HEK293 (cell line): ENCODE measurements at regions not wholly inside any gene's neighbourhood (a gene's known extent, or its start where the extent isn't known, plus 50 kb on each side); places are given as distances from the start of the nearest gene placed in this dataset.
A peak's percentile ranks its signal among the peaks of the same experiment; 100 is the strongest.

Experiments
- CTCF ChIA-PET: fragments of 350-600 bp; formaldehyde crosslinking; extraction: SDS; loops from one replicate; lab custom pipeline; 2021; ENCODE audit warnings: antibody characterized with exemption; lab: Yijun Ruan, JAX
- POLR2A ChIA-PET: fragments of 300-600 bp; formaldehyde crosslinking; extraction: SDS; loops from one replicate; lab custom pipeline; 2020; ENCODE audit warnings: antibody characterized with exemption, inconsistent platforms; lab: Yijun Ruan, JAX
- H3K27ac ChIP-seq: fragments of 200-500 bp; sonication (Bioruptor generic); 2 replicates; pipeline ENCODE4 v1.5.1; 2014; ENCODE audit warnings: low read depth, low read length, control low read depth, inconsistent platforms; ENCODE audit errors: extremely low read depth
- H3K36me3 ChIP-seq, 2 experiments: fragments of 200-500 bp in 1 of 2; sonication (Bioruptor generic) in 1 of 2; 1 replicate in 1 of 2; 2 replicates in 1 of 2; pipeline ENCODE4 v1.5.1; 2014 to 2017; ENCODE audit warnings: inconsistent platforms in 2 of 2, low read length in 2 of 2; ENCODE audit not compliant: control insufficient read depth in 2 of 2, insufficient read depth in 1 of 2
- H3K4me1 ChIP-seq: fragments of 200-500 bp; sonication (Bioruptor generic); 2 replicates; pipeline ENCODE4 v1.5.1; 2014; ENCODE audit warnings: mild to moderate bottlenecking, low read length, inconsistent platforms; ENCODE audit not compliant: control insufficient read depth, insufficient read depth
- H3K4me3 ChIP-seq: 2 replicates; pipeline ENCODE4 v1.5.1; 2011; ENCODE audit warnings: low read depth, mild to moderate bottlenecking, control low read depth, low read length, moderate library complexity
- H3K9me3 ChIP-seq: fragments of 200-500 bp; sonication (Bioruptor generic); 2 replicates; pipeline ENCODE4 v1.5.1; 2014; ENCODE audit warnings: low read depth, low read length, inconsistent platforms; ENCODE audit not compliant: control insufficient read depth, insufficient read depth
- IKZF3 ChIP-seq: fragments of 450-650 bp; IDR thresholded peaks from 2 replicates; pipeline ENCODE4 v1.5.0; 2018; ENCODE audit warnings: missing biosample characterization, mild to moderate bottlenecking, missing genetic modification characterization, moderate library complexity
- TRIM28 ChIP-seq: IDR thresholded peaks from 2 replicates; pipeline ENCODE4 v1.6.1; 2011; ENCODE audit warnings: low read length, control low read depth, borderline replicate concordance
- ZNF23 ChIP-seq: fragments of 450-650 bp; formaldehyde crosslinking; IDR thresholded peaks from 2 replicates; pipeline ENCODE4 v1.5.1; 2016; ENCODE audit warnings: missing biosample characterization, missing genetic modification characterization, borderline replicate concordance
- ZNF335 ChIP-seq: fragments of 450-650 bp; formaldehyde crosslinking; conservative IDR thresholded peaks from 2 replicates; pipeline ENCODE4 v1.5.1; 2016; ENCODE audit warnings: missing biosample characterization, missing genetic modification characterization
- ZNF549 ChIP-seq: fragments of 450-650 bp; IDR thresholded peaks from 2 replicates; pipeline ENCODE4 v1.5.1; 2018; ENCODE audit warnings: missing biosample characterization, missing genetic modification characterization, mild to moderate bottlenecking, inconsistent platforms, moderate library complexity
- ZSCAN16 ChIP-seq: fragments of 450-650 bp; formaldehyde crosslinking; IDR thresholded peaks from 2 replicates; pipeline ENCODE4 v1.5.1; 2016; ENCODE audit warnings: missing biosample characterization, missing genetic modification characterization
- TF ChIP-seq, protein P1 (sequence below): fragments of 450-650 bp; formaldehyde crosslinking; IDR thresholded peaks from 2 replicates; pipeline ENCODE4 v1.5.1; 2016; ENCODE audit warnings: missing biosample characterization, missing genetic modification characterization, borderline replicate concordance
- TF ChIP-seq, protein P2 (sequence below): fragments of 450-650 bp; formaldehyde crosslinking; IDR thresholded peaks from 2 replicates; pipeline ENCODE4 v1.5.1; 2016; ENCODE audit warnings: missing biosample characterization, missing genetic modification characterization
- TF ChIP-seq, protein P3 (sequence below): fragments of 450-650 bp; formaldehyde crosslinking; IDR thresholded peaks from 2 replicates; pipeline ENCODE4 v1.5.1; 2016; ENCODE audit warnings: missing biosample characterization, missing genetic modification characterization

DNA sequence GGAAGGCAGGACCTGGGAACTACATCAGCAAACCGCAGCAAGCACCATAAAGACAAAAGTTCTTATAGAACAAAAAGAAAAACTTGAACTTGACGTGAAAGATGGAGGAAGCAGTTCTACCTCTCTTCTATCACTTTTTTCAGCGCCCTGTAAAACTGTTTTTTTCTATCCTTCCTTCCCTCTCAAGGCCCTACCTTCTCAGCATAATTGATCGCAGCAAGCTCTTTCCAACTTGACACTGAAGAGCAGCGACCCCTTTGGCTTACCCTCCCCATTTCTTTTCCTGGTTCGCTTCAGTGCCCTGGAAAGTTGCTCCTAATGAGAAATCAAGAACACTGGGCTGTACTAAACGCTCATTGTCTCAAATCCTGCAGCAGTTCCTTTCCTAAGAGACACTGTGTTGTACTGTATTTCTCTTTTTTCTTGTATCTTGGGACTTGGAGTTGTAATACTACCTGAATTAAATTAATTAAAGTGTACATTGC is 150.6 kb upstream of the SLC4A4 start (continued):
- TF ChIP-seq, protein P1, sequence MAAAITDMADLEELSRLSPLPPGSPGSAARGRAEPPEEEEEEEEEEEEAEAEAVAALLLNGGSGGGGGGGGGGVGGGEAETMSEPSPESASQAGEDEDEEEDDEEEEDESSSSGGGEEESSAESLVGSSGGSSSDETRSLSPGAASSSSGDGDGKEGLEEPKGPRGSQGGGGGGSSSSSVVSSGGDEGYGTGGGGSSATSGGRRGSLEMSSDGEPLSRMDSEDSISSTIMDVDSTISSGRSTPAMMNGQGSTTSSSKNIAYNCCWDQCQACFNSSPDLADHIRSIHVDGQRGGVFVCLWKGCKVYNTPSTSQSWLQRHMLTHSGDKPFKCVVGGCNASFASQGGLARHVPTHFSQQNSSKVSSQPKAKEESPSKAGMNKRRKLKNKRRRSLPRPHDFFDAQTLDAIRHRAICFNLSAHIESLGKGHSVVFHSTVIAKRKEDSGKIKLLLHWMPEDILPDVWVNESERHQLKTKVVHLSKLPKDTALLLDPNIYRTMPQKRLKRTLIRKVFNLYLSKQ (tag by site-specific recombination), result no peak
- TF ChIP-seq TRIM28 (peak; percentile 56; the same call in 1 of the 2 replicates), ZNF549 (tag by site-specific recombination) (no peak), IKZF3 (tag by site-specific recombination) (0 out of 2 replicates have a peak, but pooled peaks have one; percentile 10)
- TF ChIP-seq, protein P2, sequence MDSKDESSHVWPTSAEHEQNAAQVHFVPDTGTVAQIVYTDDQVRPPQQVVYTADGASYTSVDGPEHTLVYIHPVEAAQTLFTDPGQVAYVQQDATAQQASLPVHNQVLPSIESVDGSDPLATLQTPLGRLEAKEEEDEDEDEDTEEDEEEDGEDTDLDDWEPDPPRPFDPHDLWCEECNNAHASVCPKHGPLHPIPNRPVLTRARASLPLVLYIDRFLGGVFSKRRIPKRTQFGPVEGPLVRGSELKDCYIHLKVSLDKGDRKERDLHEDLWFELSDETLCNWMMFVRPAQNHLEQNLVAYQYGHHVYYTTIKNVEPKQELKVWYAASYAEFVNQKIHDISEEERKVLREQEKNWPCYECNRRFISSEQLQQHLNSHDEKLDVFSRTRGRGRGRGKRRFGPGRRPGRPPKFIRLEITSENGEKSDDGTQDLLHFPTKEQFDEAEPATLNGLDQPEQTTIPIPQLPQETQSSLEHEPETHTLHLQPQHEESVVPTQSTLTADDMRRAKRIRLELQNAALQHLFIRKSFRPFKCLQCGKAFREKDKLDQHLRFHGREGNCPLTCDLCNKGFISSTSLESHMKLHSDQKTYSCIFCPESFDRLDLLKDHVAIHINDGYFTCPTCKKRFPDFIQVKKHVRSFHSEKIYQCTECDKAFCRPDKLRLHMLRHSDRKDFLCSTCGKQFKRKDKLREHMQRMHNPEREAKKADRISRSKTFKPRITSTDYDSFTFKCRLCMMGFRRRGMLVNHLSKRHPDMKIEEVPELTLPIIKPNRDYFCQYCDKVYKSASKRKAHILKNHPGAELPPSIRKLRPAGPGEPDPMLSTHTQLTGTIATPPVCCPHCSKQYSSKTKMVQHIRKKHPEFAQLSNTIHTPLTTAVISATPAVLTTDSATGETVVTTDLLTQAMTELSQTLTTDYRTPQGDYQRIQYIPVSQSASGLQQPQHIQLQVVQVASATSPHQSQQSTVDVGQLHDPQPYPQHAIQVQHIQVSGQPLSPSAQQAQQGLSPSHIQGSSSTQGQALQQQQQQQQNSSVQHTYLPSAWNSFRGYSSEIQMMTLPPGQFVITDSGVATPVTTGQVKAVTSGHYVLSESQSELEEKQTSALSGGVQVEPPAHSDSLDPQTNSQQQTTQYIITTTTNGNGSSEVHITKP (tag by site-specific recombination), result peak; percentile 25; the same call in 1 of the 2 replicates
- TF ChIP-seq, protein P3, sequence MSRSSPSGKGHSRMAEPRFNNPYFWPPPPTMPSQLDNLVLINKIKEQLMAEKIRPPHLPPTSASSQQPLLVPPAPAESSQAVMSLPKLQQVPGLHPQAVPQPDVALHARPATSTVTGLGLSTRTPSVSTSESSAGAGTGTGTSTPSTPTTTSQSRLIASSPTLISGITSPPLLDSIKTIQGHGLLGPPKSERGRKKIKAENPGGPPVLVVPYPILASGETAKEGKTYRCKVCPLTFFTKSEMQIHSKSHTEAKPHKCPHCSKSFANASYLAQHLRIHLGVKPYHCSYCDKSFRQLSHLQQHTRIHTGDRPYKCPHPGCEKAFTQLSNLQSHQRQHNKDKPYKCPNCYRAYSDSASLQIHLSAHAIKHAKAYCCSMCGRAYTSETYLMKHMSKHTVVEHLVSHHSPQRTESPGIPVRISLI (tag by site-specific recombination), result 0 out of 2 replicates have a peak, but pooled peaks have one; percentile 27

DNA sequence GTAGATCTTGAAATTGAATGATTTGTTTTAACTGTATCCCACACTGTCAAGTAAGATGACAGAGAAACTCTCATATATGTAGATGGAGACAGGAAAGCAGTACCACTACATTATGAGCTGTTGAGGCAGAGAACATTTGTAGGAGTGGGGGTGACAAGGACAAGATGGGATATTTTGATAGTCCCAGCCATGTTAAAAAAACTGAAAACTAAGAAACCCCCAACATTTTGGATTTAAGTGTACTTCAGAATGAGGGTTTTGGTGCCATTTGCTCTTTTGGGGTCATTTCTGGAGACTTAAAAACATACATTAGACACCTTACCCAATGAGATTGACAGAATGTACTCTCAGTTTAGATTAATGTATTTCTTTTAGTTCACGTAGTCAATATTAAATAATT is 149.9 kb upstream of the SLC4A4 start:
- no peak for TF ChIP-seq ZSCAN16 (tag by site-specific recombination)
- TF ChIP-seq, protein P2 (tag by site-specific recombination), result peak; percentile 84
- CTCF ChIA-PET, result interaction anchor here (0.6 to 1.8 kb wide), 3 partner anchors 10 to 523 kb away, joined by 3 to 5 read pairs (median 3); no protein-coding TSS in a partner anchor
- Histone ChIP-seq H3K9me3 (no peaks in the 10 kb centered on the region), H3K27ac (no peak overlapping the region), H3K36me3 (no peaks in the 10 kb centered on the region), H3K4me3 (no peak overlapping the region), H3K4me1 (0 out of 2 replicates have a peak, but pooled peaks cover 2% of the 10 kb centered on the region)
- POLR2A ChIA-PET, result interaction anchor here (0.9 kb wide), 1 partner anchor 13 kb away, joined by 3 read pairs; no protein-coding TSS in a partner anchor

DNA sequence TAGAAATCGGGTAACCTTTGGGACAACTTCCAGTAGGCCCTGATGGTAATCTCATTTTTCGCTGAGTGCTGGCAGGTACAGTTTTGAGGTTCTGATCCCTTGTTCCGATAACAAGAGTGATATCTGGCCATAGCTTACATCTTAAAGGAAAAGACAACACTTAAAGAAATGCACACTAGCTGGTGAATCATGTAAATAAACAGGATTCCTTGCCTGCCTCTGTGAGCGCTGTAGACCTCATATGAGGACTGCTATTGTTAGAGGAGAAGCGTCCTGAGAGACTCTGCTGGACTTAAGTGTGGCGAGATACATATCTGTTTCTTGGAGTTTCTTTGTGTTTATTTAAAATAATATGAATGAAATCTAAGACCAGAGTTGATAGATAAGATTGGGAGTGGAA is 149.3 kb upstream of the SLC4A4 start:
- POLR2A ChIA-PET, result no interaction called here
- 0 out of 2 replicates have a peak, but pooled peaks cover 2% of the 10 kb centered on the region for H3K4me1 ChIP-seq
- CTCF ChIA-PET, result interaction anchor here (0.6 to 1.8 kb wide), 5 partner anchors 9 to 466 kb away, joined by 3 to 5 read pairs (median 3); no protein-coding TSS in a partner anchor
- H3K9me3 ChIP-seq, result no peaks in the 10 kb centered on the region
- no peak overlapping the region for H3K4me3 ChIP-seq
- no peaks in the 10 kb centered on the region for H3K36me3 ChIP-seq
- peak; percentile 38; the same call in 1 of the 2 replicates for TF ChIP-seq TRIM28
- no peak for TF ChIP-seq ZNF23 (tag by site-specific recombination)
- TF ChIP-seq ZNF335, result peak; percentile 19; the same call in 1 of the 2 replicates
- H3K27ac ChIP-seq, result no peak overlapping the region
